GM21447 (cell line): ENCODE measurements at regions not wholly inside any gene's neighbourhood (a gene's known extent, or its start where the extent isn't known, plus 50 kb on each side); places are given as distances from the start of the nearest gene placed in this dataset.

Source experiments
- ATAC-seq: cut with Tn5 transposase; IDR thresholded peaks from one replicate; pipeline ENCODE4 v1.9.1; 2021; ENCODE audit not compliant: unreplicated experiment

DNA sequence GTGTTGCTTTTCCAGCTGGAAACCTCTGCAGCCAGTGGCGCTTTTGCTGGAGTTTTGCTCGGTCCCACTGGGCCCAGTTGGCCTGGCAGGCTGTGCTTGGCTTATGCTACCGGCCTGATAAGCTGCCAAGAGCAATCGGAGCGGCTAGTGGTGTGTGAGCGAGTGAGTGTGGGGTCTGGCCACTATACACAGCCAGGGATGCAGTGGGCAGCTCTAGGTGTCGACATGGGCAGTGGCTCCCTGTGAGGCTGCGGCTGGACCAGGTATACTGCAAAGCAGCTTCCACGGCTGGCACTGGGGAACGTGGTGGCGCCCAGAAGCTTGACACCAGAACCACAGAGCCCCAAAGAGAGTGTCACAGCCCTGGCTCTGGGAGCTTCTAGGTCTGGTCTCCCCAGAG is 996.5 kb downstream of the GRIK2 start:
- ATAC-seq = no peak

DNA sequence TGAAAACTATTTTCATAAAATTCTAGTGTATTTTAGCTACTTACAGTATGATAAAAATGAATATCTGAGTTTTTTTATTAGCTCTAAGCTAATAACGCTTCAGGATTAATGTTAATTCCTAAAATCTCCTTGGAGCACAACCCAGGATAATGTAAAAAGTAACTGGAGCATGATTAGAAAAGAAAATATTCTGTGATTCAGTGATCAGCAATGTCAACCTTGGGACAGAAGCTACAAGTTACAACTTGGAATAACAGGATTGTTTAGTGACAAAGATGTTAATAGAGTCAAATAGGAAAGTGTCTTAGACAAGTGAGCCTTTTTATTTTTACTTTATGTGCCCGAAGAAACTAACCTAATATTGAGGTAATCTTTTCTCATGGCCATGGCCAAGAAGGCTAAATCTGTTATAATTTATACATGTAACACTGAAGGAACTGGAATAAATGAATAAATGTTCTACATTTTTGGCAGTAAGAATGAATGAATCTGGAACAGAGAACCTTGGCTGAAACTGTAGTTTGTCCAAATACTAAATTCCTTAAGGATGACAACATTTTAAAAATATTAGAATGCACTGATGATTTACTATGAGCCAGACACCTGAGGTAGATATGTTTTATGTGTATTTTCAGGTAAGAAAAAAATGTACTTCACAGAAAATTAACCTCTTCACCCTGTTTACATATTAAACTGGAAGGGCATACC is 994.0 kb downstream of the GRIK2 start:
- no peak for ATAC-seq

DNA sequence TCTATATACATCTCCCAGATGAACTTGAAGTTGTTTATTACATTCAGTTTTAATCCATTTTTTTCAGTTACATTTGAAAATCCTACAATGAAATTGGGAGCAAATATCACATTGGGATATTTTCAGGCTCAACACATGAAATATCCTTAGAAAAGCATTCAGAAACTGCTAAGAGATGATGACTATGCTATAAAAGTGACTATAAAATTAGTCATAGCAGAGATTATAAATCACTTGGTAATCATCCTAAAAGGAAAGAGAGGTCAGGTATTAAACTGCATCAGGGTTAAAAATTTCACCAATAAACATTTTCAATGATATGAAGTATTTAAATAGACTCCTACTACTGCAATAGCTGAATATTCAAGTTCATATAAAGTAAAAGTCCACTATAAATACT is 987.7 kb downstream of the GRIK2 start:
- no peak for ATAC-seq

DNA sequence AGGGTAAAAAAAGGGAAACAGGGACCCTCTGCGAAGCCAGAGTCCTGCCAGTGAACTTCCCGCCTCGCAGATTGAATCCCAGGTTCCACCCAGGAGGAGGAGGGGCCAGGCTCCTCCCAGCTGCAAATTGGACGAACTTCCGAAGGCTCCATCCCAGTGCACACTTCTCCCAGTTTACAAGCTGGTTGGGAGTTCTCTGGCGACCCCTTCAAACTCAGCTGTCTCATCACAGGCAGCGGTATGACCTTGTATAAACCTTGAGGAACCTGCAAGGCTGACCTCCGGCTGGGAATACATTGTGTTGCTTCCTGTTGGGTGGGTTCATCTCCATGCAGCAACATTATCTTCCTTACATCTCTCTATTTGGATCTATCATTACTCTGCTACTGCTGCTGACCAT is 962.7 kb downstream of the GRIK2 start:
- ATAC-seq = no peak

DNA sequence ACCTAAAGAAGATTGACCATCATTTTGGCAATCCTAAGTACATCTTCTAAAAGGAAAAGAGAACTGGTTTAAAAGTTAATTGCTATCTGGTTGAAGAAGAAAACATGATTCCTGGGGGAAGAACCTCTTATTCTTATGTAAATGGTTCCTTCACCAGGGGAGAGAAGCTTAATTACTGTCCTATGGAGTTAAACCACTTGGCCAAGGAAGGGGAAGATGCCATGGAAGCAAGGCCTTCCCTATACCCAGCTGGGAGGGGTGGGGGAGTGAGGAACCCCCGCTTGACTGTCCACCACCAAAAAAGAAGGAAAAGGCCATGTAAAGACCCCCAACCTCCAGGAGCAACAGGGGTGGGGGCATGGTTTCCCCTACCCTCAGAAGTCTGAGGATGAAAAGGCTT is 962.1 kb downstream of the GRIK2 start:
- no peak for ATAC-seq

DNA sequence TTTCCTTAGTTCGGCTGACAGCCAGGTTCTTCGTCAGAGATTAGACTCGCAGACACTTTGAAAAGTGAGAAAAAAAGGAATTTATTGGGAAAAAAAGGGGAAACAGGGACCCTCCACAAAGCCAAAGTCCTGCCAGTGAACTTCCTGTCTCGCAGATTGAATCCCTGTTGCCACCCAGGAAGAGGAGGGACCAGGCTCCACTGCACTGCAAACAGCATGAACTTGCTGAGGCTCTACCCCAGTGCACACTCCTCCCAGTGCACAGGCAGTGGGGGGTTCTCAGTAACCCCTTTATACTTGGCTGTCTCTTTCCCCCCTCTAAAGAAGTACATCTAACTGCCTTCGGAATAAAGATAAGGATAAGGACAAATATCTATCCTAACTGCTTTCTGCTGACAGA is 959.0 kb downstream of the GRIK2 start:
- ATAC-seq = no peak

DNA sequence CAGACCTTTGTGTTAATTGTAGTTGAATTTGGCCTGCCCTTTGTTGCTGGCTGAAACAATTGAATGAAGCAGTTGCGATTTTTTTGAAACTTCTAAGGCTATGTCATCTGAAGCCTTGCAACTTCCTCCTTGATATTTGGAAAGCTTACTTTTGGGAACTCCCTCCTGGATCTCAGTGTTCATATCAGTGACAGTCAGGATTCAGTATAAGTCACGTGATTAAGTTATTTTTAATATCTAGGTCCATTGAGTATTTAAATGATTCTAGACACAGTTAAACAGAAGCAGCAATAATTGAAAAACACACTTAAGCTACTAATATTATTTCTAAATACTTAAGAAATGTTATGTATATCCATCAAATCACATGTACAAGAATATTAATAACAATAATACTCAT is 951.3 kb downstream of the GRIK2 start:
- no peak for ATAC-seq

DNA sequence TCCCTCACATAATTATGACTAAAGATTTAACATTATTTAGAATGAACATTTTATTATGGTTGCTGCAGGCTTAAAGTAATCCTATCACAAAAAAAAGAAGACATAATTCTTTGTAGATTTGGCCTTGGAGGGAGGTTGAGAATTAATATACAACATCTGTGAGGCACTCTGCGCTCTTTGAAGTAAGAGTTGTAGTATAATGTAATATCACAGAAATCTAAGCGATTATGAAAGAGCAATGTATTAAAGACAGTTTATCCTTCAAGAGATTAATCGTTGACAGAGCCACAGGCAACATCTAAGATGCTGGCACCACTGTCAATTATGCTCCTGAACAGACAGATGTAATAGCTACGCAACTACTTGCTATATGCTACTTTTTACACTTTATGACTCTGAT is 946.8 kb downstream of the GRIK2 start:
- ATAC-seq = no peak

DNA sequence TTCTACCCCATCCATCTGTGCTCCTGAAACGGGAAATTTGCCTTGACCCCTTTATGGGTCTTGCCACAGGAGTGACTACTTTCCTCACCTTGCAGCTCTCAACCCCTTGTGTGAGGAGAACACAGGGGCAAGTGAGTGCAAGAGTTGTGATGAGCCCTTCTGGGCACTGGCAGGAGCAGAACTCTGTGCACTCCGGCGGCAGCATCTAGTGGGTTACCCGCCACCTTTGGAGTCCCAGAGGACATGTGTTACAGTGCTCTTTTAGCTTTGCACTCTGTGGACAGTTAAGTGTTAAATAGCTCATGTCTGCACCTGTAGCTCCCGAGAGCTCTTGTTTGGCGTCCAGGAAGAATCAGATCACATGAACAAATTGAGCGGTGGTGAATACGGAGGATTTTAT is 940.2 kb downstream of the GRIK2 start:
- ATAC-seq = no peak

DNA sequence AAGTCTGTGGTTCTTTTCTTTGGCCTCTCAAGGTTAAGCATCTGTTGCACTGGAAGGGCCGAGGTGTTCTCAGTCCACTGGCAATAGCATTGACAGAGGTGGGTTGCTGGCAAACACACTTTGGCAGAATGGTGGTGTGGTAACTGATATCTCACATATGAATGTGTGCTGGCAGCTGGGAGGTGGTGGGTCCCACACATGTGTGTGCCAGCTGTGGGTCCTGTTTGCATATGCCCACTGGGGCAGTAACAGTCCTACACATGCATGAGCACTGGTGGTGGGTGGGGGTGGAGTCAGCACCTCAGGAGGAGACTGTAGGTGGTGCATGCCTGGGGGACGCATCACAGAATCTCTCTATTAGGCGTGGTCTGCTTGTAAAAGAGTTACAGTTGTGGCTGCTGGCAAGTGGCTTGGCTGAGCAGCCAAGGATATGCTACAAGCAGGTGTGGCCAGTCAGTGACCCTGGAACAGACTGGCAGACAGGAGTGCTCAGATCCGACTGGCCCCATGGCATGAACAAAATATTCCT is 934.3 kb downstream of the GRIK2 start:
- ATAC-seq = no peak

DNA sequence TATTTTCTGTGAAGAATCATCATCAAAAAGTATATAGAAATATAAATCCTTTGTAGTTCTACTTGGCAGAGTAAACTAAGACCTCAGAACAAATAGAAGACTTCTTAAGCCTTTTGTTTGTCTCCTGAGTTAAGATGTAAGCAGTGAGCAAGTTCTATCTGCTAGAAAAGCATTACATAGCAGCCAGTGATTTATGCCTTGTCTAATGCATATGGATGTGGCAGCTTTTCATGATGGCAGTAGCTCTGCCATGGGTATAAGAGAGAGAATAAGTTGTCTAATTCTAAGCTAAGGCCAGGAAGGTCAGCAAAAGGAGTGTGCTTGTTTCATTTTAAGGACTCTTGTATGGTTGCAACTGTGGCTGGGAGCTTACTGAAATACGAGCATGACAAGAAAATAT is 920.2 kb downstream of the GRIK2 start:
- no peak for ATAC-seq

DNA sequence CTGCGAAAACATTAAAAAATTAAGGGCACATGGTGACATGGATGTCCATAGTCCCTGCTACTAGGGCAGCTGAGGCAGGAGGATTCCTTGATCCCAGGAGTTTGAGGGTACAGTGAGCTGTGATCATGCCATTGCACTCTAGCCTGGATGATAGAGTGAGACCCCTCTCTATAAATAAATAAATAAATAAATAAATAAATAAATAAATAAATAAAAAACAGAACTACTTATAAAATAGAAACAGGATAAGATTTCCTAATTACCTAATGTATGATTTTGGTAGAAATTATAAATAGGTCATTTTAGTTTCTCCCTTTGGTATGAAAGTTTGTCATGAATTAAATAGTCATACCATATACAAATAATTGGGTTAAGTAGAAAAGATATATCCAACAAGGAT is 916.2 kb downstream of the GRIK2 start:
- no peak for ATAC-seq

DNA sequence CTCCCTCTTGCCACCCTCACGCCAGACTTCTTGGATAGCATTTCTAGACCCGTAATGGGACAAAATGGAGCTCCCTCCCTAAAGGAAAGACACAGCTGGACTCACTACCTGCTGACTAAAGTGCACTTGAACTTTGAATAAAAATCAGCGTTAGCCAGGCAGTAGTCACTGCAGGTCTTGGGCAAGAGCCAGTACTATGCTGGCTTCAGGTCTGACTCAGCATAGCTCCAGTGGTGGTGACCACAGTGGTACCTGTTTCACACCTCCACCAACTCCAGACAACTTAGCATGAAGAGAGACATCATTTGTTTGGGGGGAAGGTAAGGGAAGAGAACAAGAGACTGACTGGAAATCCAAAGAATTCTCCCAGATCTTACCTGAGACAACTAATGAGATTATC is 906.8 kb downstream of the GRIK2 start:
- ATAC-seq = no peak

DNA sequence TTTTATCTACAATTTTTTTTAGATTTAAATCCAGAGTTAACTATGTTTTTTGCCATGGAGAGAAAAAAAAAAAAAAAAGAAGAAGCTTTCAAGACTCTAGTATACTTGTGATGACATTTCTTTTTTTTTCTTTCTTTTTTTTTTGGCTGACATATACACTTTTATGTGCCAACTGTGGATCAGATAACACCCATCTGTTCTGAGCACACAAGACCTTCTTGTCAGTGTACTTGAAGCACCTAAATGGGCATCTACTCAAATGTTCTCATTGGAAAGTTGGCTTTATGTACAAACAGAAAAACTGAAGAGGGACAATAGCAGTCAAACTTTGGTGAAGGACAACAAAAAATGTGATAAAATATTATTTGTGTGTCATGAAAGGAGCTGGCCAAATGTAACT is 904.5 kb downstream of the GRIK2 start:
- no peak for ATAC-seq
